Middle frontal gyrus (tissue), 1 donor: ENCODE measurements at regions not wholly inside any gene's neighbourhood (a gene's known extent, or its start where the extent isn't known, plus 50 kb on each side); places are given as distances from the start of the nearest gene placed in this dataset.
A peak's percentile ranks its signal among the peaks of the same experiment; 100 is the strongest.

Experiments
- DNase-seq: peaks from one replicate; pipeline ENCODE4 v3.0.0-alpha.2; 2015; ENCODE audit warnings: low spot score; ENCODE audit errors: extremely low spot score

DNA sequence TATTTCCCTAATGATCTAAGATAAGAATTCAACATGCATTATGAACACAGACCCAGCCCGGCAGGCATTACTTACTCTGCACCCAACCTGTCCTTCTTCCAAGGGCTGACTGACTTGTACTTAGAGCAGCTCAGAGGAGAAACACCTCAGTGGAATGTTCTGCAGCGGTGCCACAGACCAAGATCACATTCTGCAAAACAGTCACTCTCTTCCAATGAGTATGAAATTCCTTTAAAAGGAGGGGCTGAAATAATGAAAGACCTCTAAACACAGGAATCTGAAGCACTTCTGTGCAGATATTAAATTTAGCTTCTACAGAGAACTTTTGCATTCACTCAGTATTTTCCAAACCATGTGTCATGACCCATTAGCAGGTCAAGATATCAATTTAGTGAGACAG, 172.9 kb downstream of the ZDHHC21 start:
- no peak for DNase-seq

DNA sequence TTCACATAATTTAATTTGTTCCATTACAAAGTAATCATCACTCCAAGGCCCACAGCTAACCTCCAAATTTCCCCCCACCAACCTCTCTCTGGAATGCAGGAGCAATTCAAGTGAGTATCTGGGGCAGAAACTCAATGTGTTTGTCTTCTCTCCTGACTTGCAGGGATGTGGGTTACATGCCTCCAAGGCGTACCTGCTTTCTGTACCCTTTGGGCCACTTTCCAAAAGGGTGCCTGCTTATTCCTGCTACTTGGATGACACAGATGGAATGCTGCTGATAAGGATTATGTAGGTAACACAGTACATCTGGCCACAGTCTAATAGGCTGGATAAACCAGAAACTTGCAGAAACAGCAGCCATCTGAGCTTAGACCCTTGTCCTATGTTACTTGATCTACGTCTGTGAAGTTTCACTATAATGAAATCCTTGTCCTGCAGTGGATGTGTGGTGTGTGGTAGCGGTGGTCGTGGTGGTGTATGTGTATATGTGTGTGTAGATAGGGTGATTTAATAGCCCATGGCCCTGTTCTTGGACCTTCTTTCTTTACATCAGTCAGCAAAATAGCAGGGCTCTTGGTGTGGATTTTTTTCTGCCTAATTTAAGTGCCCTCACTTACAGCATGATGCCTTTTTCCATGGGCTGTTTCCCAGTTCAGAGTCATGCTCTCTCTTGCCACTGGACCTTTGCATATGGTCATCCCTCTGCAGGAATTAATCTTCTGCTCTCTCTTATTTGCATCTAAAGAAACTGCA, 175.9 kb downstream of the ZDHHC21 start:
- no peak for DNase-seq

DNA sequence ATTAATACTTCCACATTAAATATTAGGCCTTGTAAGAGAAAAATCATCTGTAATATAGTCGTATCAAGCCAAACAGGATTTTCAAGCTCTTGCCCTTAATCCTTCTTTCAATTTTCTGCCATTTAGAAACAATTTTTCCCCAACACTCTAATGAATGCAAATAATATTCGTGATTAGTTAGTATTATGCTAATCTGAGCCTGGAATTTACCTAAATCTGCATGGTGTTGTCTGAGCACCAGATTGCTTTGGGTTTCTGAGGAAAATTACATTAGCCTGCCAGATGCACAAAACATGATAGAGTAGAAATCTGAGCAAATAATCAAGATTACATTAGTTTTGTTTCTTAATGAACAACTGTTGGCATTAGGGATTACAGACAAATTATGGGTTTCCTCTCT, 176.6 kb downstream of the ZDHHC21 start:
- no peak for DNase-seq

DNA sequence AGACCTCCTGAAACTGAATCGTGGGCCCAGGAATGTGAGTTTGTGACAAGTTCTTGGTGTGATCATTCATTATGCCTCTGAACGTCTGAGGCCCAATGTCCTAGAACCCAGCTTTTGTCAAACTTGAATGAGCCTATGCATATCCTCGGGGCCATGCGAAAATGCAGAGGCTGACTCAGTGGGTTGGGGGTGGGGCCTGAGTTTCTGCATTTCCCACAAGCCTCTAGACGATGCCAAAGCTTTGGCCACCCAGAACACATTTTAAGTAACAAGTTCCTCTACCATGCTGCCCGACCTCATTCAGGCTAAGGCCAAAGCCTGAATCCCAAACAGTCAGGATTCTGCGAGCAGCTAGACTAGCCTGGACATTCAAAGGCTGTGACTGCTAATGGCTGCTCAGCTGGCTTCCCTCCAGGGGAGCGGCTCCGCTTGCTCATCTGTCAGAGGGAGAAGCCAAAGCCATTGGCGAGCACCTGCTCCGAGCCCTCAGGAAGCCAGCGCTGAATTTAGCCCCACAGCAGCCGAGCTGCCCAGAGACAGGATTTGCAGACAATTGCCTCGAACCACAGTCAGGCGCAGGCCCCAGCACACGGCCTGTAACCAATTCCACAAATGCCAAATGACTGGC, 177.5 kb downstream of the ZDHHC21 start:
- DNase-seq, result no peak

DNA sequence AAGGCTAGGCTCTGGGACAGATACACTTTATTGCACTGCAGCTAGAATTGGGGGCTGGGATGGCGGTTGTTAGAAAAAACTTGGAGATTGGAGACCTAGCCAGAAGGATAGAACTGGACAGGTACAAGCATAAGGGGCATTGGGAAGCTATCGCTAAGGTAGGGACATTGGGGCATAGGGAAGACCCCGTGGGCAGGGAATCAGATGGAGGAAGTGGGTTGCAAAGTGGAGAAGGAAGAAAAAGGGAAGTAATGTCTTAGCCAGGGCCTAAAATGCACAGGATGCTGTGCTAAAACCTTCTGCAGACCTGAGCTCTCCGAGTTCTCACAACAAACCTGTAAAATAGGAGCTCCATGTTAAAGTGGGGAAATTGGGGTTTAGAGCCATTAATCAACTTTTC, 178.2 kb downstream of the ZDHHC21 start:
- DNase-seq, result no peak

DNA sequence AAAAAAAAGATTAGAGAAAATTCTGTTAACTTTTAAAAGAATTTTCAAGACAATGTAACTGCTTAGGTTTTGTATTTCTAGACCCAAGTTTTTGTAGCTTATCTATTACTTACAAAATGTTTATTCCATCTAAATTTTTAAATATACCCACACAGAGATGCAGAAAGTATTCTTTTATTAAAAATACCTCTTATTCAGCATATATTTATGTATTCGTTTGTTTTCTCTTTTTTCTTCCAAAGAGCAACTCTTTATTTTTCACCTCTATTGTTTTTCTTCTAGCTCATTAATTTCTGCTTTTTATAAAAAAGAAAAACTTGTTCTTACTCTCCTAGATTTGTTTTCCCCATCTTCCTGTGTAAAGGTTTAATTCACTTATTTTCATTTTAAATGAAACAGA, 180.3 kb downstream of the ZDHHC21 start:
- DNase-seq, result no peak

DNA sequence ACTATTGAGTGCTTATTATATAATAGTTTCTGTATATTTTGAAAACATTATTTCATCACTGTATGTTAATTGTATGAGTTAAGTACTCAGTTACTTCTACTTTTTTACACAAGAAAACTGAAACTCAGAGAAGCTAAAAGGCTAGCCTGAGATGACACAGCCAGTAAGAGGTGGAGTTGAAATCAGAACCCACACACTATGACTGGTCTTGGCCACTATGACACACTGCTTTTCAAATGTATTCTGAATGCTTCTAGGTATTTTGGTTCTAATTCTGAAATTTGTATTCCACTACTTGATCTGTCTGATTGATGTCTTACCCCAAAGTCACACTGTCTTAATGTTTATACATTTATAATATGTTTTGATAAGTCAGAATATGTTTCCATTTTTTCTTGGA, 181.8 kb downstream of the ZDHHC21 start:
- no peak for DNase-seq

DNA sequence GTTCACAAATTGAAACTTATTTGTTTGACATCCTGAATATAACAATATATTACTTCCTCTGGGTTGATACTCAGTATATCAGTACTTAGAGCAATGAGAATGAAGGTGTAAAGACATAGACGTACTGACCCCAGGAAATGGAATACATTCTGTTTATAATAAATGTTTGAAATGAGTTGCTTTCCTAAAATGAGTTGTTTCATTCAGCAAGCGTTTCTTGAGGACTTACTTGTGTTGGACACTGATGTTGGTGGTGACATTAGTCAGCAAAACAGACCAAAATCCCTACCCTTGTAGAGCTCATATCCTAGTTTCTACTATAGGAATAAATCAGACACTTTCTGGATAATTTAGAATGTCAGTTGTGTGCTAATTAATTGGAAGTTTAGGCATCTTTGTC, 184.3 kb downstream of the ZDHHC21 start:
- no peak for DNase-seq

DNA sequence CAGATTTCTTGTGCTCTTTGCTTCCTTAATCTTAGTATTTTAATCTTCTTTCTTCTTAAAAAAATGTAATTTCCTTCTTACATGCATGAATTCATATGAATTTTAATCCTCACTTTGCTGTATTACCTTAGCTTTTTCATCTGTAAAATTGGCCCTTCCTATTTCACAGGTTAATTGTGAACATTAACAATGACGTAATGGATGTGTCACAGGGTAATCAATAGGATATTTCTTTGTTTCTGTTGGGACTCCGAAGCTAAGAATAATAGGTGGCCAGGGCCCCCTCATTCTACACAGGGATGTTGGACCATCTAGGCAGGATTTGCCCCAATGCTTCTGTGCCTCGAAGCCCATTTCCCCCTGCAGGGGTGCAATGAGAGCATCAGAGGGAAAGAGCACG, 187.4 kb upstream of the NFIB start:
- no peak for DNase-seq

DNA sequence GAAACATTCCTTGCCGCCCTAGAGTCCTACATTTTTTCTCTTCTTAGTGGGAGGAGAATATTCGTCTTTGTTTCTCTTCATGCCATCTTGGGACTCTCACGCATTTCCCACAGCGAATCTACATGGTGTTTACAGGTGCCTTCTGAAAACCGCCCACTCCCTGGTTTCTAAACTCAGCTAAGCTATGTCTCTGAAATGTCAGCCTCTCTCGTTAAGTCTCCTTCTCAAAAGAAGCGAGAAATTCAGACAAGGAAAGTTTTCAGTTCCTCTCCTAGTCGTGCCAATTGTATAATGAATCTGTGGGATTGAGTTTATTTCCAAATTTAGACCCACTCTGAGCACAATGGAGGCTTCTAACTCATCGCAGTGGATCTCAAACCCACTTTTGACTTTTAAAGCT, 186.8 kb upstream of the NFIB start:
- DNase-seq, result peak; percentile 20

DNA sequence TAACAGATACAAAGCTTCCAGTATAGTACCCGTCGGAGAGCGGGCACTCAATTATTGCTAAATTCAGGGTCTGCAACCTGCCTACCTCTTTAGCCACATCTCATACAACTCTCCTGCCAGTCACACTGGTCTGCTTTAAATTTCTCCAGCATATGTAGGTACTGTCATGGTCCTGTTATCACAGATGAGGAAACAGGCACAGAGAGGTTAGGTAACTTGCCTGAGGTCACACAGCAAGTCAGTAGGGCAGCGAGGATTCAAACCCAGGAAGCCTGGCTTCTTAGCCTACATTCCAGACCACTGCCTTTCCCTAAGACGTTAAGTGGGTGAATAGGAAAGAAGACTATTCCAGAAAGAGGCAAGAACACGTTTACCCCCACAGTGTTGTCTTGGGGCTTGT, 186.0 kb upstream of the NFIB start:
- DNase-seq, result no peak

DNA sequence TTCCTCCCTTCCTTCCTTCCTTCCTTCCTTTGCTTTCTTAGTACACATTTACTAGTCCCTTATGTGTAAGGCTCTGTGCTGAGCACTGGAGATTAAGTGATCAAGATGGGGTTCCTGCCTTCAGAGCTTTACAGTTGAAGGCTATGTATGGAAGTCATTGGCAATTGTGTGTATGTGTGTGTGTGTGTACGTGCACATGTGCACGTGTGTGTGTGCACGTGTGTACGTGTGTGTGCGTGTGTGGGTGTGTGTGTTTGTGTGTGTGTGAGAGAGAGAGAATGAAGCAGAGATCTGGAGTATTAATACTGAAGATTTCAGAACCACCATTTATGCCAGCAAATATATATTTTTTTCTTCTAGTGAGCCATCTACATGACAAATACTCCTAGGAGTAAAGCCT, 184.9 kb upstream of the NFIB start:
- DNase-seq, result no peak

DNA sequence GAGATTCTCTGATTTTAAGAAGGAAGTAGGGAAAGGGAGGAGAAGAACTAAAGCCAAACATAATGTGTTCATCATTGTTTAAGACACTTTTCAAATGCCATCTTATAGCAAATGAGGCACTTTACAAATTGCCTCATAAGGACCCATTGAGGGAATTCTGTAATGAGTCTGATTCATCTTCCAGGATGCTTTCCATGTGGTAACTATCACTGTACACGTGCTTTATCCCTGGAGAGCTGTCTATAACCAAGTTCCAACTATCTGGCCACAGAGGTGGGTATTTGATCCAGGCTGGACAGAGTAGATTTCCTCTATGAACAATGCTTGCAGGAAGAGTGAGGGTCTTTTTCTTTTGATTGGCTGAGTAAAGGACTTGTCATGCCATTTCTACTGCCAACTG, 183.5 kb upstream of the NFIB start:
- DNase-seq, result no peak

DNA sequence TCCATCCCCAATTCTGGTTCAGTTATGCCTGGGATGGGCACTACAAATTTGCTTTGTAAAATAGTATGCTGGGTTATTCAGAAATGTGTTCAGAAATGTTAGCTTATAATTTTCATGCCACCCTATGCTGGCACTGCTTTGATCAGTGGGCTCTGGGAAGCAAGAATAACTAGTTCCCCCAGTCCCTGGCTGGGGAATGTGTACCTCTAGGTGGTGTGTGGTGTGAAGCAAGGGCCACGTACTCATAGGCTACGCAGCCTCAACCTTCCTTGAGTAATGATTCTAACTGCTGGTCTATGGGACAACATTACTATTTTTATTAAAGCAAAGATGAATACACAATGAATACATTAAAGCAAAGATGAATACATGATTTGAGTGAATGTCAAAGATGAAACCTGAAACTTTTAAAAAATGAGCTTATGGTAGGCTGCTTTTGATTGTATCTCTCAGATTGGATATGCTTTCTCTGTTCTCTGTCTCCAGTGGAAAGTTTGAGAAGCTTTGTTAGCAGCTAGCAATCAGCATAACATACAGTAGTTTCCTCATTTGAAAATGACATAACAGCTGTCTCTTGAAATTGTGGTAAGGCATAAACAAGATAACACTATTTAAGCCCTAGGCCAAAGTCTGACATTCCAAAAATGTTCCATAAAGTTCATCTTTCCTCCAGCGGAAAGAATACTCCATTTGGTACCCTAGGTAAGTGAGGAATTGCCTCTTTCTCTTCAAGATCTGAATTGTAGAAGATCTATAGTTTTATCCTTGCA, 174.7 kb upstream of the NFIB start:
- DNase-seq, result no peak

DNA sequence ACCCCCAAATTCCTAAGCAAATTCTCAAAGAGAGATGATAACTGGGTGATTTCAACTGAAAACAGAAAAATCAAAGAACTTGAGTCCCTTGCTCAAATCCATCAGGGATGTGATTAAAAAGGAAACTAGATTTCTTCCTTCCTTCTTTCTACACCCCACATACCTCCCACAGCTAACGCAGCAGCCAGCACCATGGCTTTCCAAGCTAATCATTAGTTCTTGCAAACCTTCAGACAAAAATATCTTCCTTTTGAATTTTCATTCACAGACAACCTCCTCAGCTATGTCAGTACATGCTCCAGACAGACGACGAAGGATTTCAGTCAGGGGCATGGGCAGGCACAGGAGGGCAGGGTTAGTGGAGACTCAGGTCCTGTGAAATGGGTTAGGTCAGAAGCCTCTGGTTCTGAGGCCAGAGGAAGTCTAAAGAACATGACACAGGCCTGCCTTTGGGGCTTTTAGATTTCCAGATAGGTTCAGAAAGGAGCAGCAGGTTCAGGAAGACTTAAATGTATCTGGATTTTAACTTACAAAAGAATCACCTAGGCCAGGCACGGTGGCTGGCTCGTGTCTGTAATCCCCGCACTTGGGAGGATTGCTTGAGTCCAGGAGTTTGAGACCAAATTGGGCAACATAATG, 173.7 kb upstream of the NFIB start:
- DNase-seq, result no peak

DNA sequence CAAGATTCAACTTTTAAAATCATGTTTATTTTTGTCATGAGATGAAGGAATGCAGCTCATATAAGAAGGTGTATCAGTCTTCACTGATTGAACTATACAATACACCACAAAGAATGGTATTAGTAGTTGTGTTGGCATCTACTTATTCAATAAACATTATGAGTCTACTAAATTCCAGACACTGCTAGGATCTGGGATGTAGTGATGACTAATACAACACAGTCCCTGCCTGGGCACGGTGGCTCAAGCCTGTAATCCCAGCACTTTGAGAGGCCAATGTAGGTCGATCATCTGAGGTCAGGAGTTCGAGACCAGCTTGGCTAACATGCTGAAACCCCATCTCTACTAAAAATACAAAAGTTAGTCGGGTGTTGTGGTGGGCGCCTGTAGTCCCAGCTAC, 171.4 kb upstream of the NFIB start:
- no peak for DNase-seq

DNA sequence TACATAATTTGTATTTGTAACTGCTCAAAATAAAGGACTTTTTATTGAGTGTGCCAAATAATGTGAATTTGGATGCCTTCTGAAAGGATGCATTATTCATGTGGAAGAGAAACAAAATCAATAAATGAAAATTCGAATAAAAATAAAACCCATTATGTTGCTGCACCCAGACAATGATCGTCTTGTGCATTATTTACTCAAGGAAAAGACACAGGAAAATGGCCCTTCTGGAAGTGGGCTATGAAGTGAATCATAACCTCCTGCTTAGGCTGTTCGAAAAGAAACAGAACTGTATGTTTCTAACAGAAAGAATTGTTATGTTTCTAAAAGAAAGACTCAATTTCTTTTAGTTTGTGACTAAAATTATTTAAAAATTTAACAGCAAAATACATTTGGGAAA, 168.9 kb upstream of the NFIB start:
- no peak for DNase-seq

DNA sequence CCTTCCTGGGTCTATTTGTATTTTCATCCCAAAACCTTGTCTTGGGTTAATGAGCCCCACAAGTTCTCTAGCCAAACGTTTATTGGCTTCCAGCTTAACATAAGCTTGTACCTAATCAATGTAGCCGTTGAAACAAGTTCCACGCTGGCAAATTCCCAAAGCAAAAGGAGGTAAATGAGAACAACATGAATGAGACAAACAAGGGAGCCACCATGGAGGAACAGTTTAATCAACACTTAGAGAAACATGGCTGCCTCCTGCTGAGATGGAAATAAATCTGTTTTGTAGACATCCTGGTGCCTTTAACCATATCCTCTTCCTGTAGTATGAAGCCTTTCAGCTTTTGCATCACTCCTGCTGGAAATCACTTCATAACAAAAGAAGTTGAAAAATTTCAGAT, 166.6 kb upstream of the NFIB start:
- DNase-seq, result no peak

DNA sequence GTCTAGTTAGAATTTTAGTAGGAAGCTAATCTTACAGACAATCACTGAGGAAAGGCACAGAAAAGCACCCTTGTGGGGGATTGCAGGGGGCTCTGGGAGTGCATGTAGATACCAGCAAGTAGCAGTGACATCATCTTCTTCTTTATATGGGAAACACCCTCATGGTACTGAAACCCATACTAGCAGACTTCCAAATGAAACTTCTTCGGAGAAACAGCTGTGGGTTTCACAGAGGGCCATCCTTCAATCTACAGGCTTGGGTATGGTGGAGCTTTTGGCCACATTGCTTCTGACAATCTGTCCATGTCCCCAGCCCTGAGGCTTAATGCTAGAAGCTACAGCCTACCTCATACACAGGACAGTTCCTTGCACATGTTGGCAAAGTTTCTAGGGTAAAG, 165.2 kb upstream of the NFIB start:
- no peak for DNase-seq

DNA sequence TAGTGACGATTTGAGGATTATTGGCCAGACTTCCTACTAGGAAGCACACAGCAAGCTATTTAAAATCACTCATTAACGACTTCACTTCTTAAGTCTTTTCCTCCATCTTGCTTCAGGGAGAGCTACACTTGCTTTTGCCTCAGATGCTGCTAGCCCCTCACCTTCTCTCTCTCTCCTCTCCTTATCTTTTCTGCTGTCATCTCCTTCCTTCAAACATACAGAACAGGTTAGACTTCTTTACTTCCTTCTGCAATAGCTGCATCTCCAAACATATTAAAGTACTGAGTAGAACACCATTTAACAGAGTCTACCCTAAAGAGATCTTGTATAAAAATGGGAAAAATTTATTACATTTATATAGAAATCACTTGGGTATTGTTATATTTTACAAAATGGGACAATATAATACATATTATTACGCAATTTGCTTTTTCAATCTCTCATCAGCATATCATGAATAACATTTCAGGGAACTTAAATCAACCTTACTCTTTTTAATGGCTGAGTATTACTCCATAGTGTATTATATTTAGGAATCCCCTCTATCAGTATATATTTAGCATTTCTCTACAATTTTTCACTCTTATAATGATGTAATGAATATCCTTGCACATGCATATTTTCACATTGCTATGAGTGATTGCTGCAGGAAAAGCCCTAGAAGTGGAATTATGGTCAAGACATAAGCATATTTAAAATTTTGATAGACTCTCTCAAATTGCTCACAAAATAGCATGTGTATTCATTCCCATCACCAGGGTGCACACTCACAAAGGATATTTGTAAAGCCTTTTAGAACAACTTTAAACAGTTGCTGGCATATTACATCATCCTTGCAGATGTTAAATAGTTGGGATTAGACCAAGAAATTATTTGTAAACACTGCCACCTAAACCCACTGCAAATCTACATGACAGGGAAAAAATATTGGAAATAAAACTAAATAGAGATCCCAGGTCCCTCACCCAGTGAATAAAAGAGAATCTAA, 164.5 kb upstream of the NFIB start:
- no peak for DNase-seq

DNA sequence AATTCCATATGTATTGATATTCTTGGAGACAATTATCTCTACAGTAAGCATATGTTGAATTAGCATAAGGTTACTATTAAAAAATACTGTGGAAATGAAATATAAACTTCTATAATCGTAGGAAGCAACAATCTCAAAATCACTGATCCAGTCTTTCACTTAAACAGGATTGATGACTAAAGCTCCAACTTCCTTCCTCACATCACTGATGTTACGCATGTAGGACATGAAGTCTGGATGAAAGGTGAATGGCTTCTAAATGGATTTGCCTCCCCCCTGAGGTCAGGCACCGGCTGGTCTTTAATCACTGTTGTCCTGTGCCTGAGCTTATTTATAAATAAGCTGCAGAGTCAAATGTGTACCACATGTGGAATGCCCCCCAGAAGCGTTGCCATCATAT, 157.1 kb upstream of the NFIB start:
- no peak for DNase-seq
